HepG2 (cell line): ENCODE measurements at regions not wholly inside any gene's neighbourhood (a gene's known extent, or its start where the extent isn't known, plus 50 kb on each side); places are given as distances from the start of the nearest gene placed in this dataset.

ENCODE experiments used
- ATAC-seq: fragments of 200-7000 bp; cut with Tn5 transposase; 3 replicates; pipeline ENCODE4 v1.9.1; 2020; ENCODE audit warnings: mild to moderate bottlenecking, moderate library complexity
- BruUV-seq: library from RNA; stranded (reverse); fragments of 400-500 nt; replicated peaks from 2 replicates; lab custom pipeline; 2021; lab: Mats Ljungman, UMichigan
- CTCF ChIA-PET: fragments of 300-600 bp; formaldehyde crosslinking; extraction: SDS; loops from one replicate; lab custom pipeline; 2021; ENCODE audit warnings: low total read pairs, inconsistent platforms, low intra/inter-chr PET ratio; lab: Yijun Ruan, JAX
- POLR2A ChIA-PET: fragments of 350-600 bp; sonication (Branson Sonifier 250); formaldehyde crosslinking; loops from one replicate; lab custom pipeline; 2020; ENCODE audit warnings: antibody characterized with exemption, inconsistent platforms; lab: Yijun Ruan, JAX
- DNase-seq: peaks from one replicate; pipeline ENCODE4 v3.0.0-alpha.2; 2015; ENCODE audit warnings: low spot score
- FAIRE-seq: peaks from 3 replicates; lab custom pipeline; 2011; peaks lifted over from hg19 to GRCh38; lab: Jason Lieb, UNC
- H2AFZ ChIP-seq: one replicate; pipeline ENCODE4 v1.6.1; 2011; ENCODE audit warnings: low read length, inconsistent platforms
- H3K27ac ChIP-seq: fragments of 300-600 bp; 3 replicates; pipeline ENCODE4 v1.8.0; 2011; ENCODE audit warnings: mixed run types, mild to moderate bottlenecking, mixed read lengths, low read length, inconsistent platforms; ENCODE audit not compliant: insufficient read depth; ENCODE audit errors: extremely low read length
- H3K27me3 ChIP-seq, 2 experiments: fragments of 200-600 bp in 1 of 2; 2 replicates in 1 of 2; 3 replicates in 1 of 2; pipeline versions ENCODE4 v1.6.0 to v1.8.0; 2011; ENCODE audit warnings: low read length in 2 of 2, mild to moderate bottlenecking in 2 of 2, moderate library complexity in 2 of 2, inconsistent platforms in 1 of 2; ENCODE audit not compliant: insufficient read depth in 2 of 2, control insufficient read depth in 1 of 2
- H3K36me3 ChIP-seq, 2 experiments: fragments of 200-600 bp in 1 of 2; replicated peaks in 1 of 2; 2 replicates in 1 of 2; 3 replicates in 1 of 2; pipeline versions ENCODE4 v1.5.1 to v1.8.0; 2011; ENCODE audit warnings: low read length in 2 of 2, inconsistent platforms in 1 of 2; ENCODE audit not compliant: insufficient read depth in 2 of 2, control insufficient read depth in 1 of 2
- H3K4me1 ChIP-seq: 2 replicates; pipeline ENCODE4 v1.5.1; 2012; ENCODE audit warnings: low read length, inconsistent platforms; ENCODE audit not compliant: insufficient read depth
- H3K4me2 ChIP-seq: 2 replicates; pipeline ENCODE4 v1.6.0; 2011; ENCODE audit warnings: low read depth, low read length, inconsistent platforms
- H3K4me3 ChIP-seq, 3 experiments: fragments of 200-600 bp in 1 of 3; sonication (generic), shearing (Covaris generic) in 1 of 3; replicated peaks in 1 of 3; 2 replicates each; pipeline ENCODE4 v1.5.1; 2011 to 2016; ENCODE audit warnings: low read length in 3 of 3, inconsistent platforms in 2 of 3, low read depth in 2 of 3, mild to moderate bottlenecking in 2 of 3, control low read depth in 1 of 3, mixed read lengths in 1 of 3; ENCODE audit not compliant: insufficient read depth in 1 of 3
- H3K79me2 ChIP-seq: one replicate; pipeline ENCODE4 v1.6.1; 2011; ENCODE audit warnings: low read length, inconsistent platforms; ENCODE audit not compliant: insufficient read depth
- H3K9ac ChIP-seq: 2 replicates; pipeline ENCODE4 v1.6.0; 2011; ENCODE audit warnings: mild to moderate bottlenecking, low read depth, low read length, inconsistent platforms; ENCODE audit not compliant: insufficient read depth
- H3K9me3 ChIP-seq: 2 replicates; pipeline ENCODE4 v1.5.1; 2012; ENCODE audit warnings: mild to moderate bottlenecking, low read length
- H4K20me1 ChIP-seq: 2 replicates; pipeline ENCODE4 v1.6.0; 2011; ENCODE audit warnings: inconsistent platforms, mild to moderate bottlenecking, low read length, moderate library complexity; ENCODE audit not compliant: insufficient read depth
- CBX2 ChIP-seq, 2 experiments: fragments of 200-600 bp in 1 of 2; sonication (generic); formaldehyde crosslinking in 1 of 2; IDR thresholded peaks; 2 replicates each; pipeline versions ENCODE4 v1.7.0 to v1.8.1; 2018 to 2022; ENCODE audit warnings: low read depth in 2 of 2, low read length in 1 of 2, mild to moderate bottlenecking in 1 of 2, missing genetic modification reagents in 1 of 2
- E2F1 ChIP-seq: sonication (generic); formaldehyde crosslinking; IDR thresholded peaks from 2 replicates; pipeline ENCODE4 v1.5.0; 2020; ENCODE audit warnings: missing genetic modification reagents
- ETS1 ChIP-seq: sonication (generic); formaldehyde crosslinking; IDR thresholded peaks from 2 replicates; pipeline ENCODE4 v1.4.0; 2020; ENCODE audit warnings: missing genetic modification reagents
- GZF1 ChIP-seq: sonication (generic); formaldehyde crosslinking; IDR thresholded peaks from 2 replicates; pipeline ENCODE4 v1.5.1; 2020; ENCODE audit warnings: mild to moderate bottlenecking, missing genetic modification reagents
- NR2C2 ChIP-seq: sonication (generic); formaldehyde crosslinking; IDR thresholded peaks from 2 replicates; pipeline ENCODE4 v1.4.0; 2020; ENCODE audit warnings: missing genetic modification reagents, mild to moderate bottlenecking, moderate library complexity, borderline replicate concordance
- PCBP1 ChIP-seq: fragments of 200-400 bp; formaldehyde crosslinking; IDR thresholded peaks from 2 replicates; pipeline ENCODE4 v1.6.1; 2017; ENCODE audit warnings: mild to moderate bottlenecking, low read depth, low read length, borderline replicate concordance
- SMYD3 ChIP-seq: sonication (generic); formaldehyde crosslinking; IDR thresholded peaks from 2 replicates; pipeline ENCODE4 v1.8.1; 2023; ENCODE audit warnings: mild to moderate bottlenecking, missing genetic modification reagents
- ZBTB46 ChIP-seq: sonication (generic); formaldehyde crosslinking; IDR thresholded peaks from 2 replicates; pipeline ENCODE4 v1.4.0; 2020; ENCODE audit warnings: mild to moderate bottlenecking, missing genetic modification reagents, borderline replicate concordance
- ZNF282 ChIP-seq: fragments of 450-650 bp; IDR thresholded peaks from 2 replicates; pipeline ENCODE4 v1.6.1; 2018; ENCODE audit not compliant: partially characterized antibody
- ZNF331 ChIP-seq: sonication (generic); formaldehyde crosslinking; IDR thresholded peaks from 2 replicates; pipeline ENCODE4 v1.4.0; 2020; ENCODE audit warnings: missing genetic modification reagents
- ZNF713 ChIP-seq: sonication (generic); formaldehyde crosslinking; IDR thresholded peaks from 2 replicates; pipeline ENCODE4 v1.4.0; 2020; ENCODE audit warnings: mild to moderate bottlenecking, missing genetic modification reagents
- ZSCAN20 ChIP-seq: sonication (generic); formaldehyde crosslinking; IDR thresholded peaks from 2 replicates; pipeline ENCODE4 v1.4.0; 2020; ENCODE audit warnings: missing genetic modification reagents, mild to moderate bottlenecking, borderline replicate concordance
- WGBS: methylation state at CpG from one replicate; pipeline ENCODE4 v1.1.6; 2017; ENCODE audit warnings: low lambda C conversion rate; 5-methylcytosine and 5-hydroxymethylcytosine counted together
- in situ Hi-C: cut with HindIII; loops from 2 replicates; pipeline ENCODE4 v1.10.0; 2017; ENCODE audit warnings: low pct_unique_long_range_greater_than_20kb; ENCODE audit not compliant: extremely low pct_ligation_motif_present
- intact Hi-C: fragments of 100-400 bp; cut with micrococcal nuclease; formaldehyde crosslinking; loops from one replicate; pipeline ENCODE4 v1.10.0; 2022; ENCODE audit not compliant: unreplicated experiment
- TF ChIP-seq, protein P1 (sequence below): IDR thresholded peaks from 2 replicates; pipeline ENCODE4 v1.6.1; 2016
- TF ChIP-seq, protein P2 (sequence below): sonication (generic); formaldehyde crosslinking; IDR thresholded peaks from 2 replicates; pipeline ENCODE4 v1.9.0; 2021; ENCODE audit warnings: missing genetic modification reagents, borderline replicate concordance
- TF ChIP-seq, protein P3 (sequence below): sonication (generic); formaldehyde crosslinking; IDR thresholded peaks from 2 replicates; pipeline ENCODE4 v1.5.1; 2020; ENCODE audit warnings: missing genetic modification reagents, mild to moderate bottlenecking, borderline replicate concordance

- in situ Hi-C loops: loop anchor here (10.0 kb wide), 1 partner anchor 493 kb away; no protein-coding TSS in a partner anchor
- no TSS peak for BruUV-seq
- Histone ChIP-seq H3K27me3 (peaks cover 0 to 7% of the 10 kb centered on the region in 2 experiments; a peak in 3 of 5 replicates), H3K36me3 (no peaks in the 10 kb centered on the region), H3K9me3 (no peaks in the 10 kb centered on the region), H3K4me2 (no peak overlapping the region), H4K20me1 (no peaks in the 10 kb centered on the region), H3K4me3 (no peak overlapping the region), H3K9ac (no peak overlapping the region), H3K27ac (no peak overlapping the region), H3K4me1 (no peaks in the 10 kb centered on the region), H2AFZ (no peak overlapping the region), H3K79me2 (no peaks in the 10 kb centered on the region)
- FAIRE-seq (no peak), DNase-seq (no peak), ATAC-seq (no peak)
- intact Hi-C loops: no loop called here
- ChIA-PET CTCF (no interaction called here), POLR2A (no interaction called here)
- WGBS: 0% methylated on average over 1 of the region's 1 CpG
- TF ChIP-seq ZSCAN20 (CRISPR knock-in tag): no peak
- no peak for TF ChIP-seq PCBP1
- TF ChIP-seq SMYD3 (CRISPR knock-in tag): no peak
- TF ChIP-seq ZNF331 (CRISPR knock-in tag): no peak
- no peak for TF ChIP-seq E2F1 (CRISPR knock-in tag)
- TF ChIP-seq GZF1: no peak
- TF ChIP-seq ZBTB46 (CRISPR knock-in tag): no peak
- no peak for TF ChIP-seq ZNF282
- no peak for TF ChIP-seq NR2C2 (CRISPR knock-in tag)
- no peak for TF ChIP-seq ETS1
- TF ChIP-seq, protein P1, sequence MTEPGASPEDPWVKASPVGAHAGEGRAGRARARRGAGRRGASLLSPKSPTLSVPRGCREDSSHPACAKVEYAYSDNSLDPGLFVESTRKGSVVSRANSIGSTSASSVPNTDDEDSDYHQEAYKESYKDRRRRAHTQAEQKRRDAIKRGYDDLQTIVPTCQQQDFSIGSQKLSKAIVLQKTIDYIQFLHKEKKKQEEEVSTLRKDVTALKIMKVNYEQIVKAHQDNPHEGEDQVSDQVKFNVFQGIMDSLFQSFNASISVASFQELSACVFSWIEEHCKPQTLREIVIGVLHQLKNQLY (CRISPR knock-in tag): no peak
- TF ChIP-seq, protein P2, sequence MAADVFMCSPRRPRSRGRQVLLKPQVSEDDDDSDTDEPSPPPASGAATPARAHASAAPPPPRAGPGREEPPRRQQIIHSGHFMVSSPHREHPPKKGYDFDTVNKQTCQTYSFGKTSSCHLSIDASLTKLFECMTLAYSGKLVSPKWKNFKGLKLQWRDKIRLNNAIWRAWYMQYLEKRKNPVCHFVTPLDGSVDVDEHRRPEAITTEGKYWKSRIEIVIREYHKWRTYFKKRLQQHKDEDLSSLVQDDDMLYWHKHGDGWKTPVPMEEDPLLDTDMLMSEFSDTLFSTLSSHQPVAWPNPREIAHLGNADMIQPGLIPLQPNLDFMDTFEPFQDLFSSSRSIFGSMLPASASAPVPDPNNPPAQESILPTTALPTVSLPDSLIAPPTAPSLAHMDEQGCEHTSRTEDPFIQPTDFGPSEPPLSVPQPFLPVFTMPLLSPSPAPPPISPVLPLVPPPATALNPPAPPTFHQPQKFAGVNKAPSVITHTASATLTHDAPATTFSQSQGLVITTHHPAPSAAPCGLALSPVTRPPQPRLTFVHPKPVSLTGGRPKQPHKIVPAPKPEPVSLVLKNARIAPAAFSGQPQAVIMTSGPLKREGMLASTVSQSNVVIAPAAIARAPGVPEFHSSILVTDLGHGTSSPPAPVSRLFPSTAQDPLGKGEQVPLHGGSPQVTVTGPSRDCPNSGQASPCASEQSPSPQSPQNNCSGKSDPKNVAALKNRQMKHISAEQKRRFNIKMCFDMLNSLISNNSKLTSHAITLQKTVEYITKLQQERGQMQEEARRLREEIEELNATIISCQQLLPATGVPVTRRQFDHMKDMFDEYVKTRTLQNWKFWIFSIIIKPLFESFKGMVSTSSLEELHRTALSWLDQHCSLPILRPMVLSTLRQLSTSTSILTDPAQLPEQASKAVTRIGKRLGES: no peak
- no peak for TF ChIP-seq CBX2 (IDR thresholded peaks at IDR 0.05; ENCODE audit: low read depth, low read length)
- no peak for TF ChIP-seq CBX2 (CRISPR knock-in tag; IDR thresholded peaks at IDR 0.05; ENCODE audit: low read depth)
- TF ChIP-seq, protein P3, sequence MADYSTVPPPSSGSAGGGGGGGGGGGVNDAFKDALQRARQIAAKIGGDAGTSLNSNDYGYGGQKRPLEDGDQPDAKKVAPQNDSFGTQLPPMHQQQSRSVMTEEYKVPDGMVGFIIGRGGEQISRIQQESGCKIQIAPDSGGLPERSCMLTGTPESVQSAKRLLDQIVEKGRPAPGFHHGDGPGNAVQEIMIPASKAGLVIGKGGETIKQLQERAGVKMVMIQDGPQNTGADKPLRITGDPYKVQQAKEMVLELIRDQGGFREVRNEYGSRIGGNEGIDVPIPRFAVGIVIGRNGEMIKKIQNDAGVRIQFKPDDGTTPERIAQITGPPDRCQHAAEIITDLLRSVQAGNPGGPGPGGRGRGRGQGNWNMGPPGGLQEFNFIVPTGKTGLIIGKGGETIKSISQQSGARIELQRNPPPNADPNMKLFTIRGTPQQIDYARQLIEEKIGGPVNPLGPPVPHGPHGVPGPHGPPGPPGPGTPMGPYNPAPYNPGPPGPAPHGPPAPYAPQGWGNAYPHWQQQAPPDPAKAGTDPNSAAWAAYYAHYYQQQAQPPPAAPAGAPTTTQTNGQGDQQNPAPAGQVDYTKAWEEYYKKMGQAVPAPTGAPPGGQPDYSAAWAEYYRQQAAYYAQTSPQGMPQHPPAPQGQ: no peak
- TF ChIP-seq ZNF713 (CRISPR knock-in tag): no peak
Measured at GRCh38 chr11:87428266-87428665, 390.5 kb downstream of the TMEM135 start.
